HG03432 (cell line): ENCODE measurements at regions not wholly inside any gene's neighbourhood (a gene's known extent, or its start where the extent isn't known, plus 50 kb on each side); places are given as distances from the start of the nearest gene placed in this dataset.

Experiments used
- ATAC-seq: cut with Tn5 transposase; IDR thresholded peaks from one replicate; pipeline ENCODE4 v1.9.1; 2021; ENCODE audit warnings: mild to moderate bottlenecking, moderate library complexity; ENCODE audit not compliant: unreplicated experiment

GRCh38 chr2:138428710-138429440 lies 72.7 kb upstream of the SPOPL start:
- ATAC-seq = no peak

GRCh38 chr2:138430181-138430580 lies 71.4 kb upstream of the SPOPL start:
- no peak for ATAC-seq

- ATAC-seq = peak; percentile 73
These were observed 68.6 kb upstream of the SPOPL start for GRCh38 chr2:138432971-138433370.

GRCh38 chr2:138433995-138434951 lies 67.3 kb upstream of the SPOPL start:
- ATAC-seq = no peak

GRCh38 chr2:138435701-138436100 lies 65.9 kb upstream of the SPOPL start:
- ATAC-seq = no peak

- ATAC-seq = no peak
These were observed 61.8 kb upstream of the SPOPL start for GRCh38 chr2:138439733-138440132.

- no peak for ATAC-seq
These were observed 60.8 kb upstream of the SPOPL start for GRCh38 chr2:138440759-138441158.

GRCh38 chr2:138441916-138442315 lies 59.7 kb upstream of the SPOPL start:
- ATAC-seq = no peak

GRCh38 chr2:138444411-138444810 lies 57.2 kb upstream of the SPOPL start:
- ATAC-seq = no peak

- ATAC-seq = no peak
These were observed 56.3 kb upstream of the SPOPL start for GRCh38 chr2:138445227-138445626.

GRCh38 chr2:138446043-138446442 lies 55.5 kb upstream of the SPOPL start:
- no peak for ATAC-seq

- no peak for ATAC-seq
These were observed 53.5 kb upstream of the SPOPL start for GRCh38 chr2:138447889-138448570.
